K562 (cell line): ENCODE measurements at regions not wholly inside any gene's neighbourhood (a gene's known extent, or its start where the extent isn't known, plus 50 kb on each side); places are given as distances from the start of the nearest gene placed in this dataset.

Experiments
- ATAC-seq: fragments of 200-7000 bp; cut with Tn5 transposase; 3 replicates; pipeline ENCODE4 v1.9.1; 2020; ENCODE audit warnings: moderate library complexity
- BruUV-seq: library from RNA; stranded (reverse); fragments of 400-500 nt; replicated peaks from 2 replicates; lab custom pipeline; 2021; lab: Mats Ljungman, UMichigan
- CTCF ChIA-PET: fragments of 300-600 bp; formaldehyde crosslinking; extraction: SDS; loops from one replicate; lab custom pipeline; 2021; ENCODE audit warnings: low intra/inter-chr PET ratio; lab: Yijun Ruan, JAX
- POLR2A ChIA-PET: fragments of 300-600, 350-650 bp; sonication (Branson Sonifier 250); formaldehyde crosslinking; extraction: SDS; loops from one replicate; lab custom pipeline; 2021; ENCODE audit warnings: antibody characterized with exemption, inconsistent platforms; lab: Yijun Ruan, JAX
- DNase-seq, 4 experiments: peaks; one replicate each; pipeline versions ENCODE4 v3.0.0 to v3.0.0-alpha.2; 2011 to 2018; ENCODE audit warnings: low spot score in 3 of 4, mixed read lengths in 3 of 4; ENCODE audit errors: extremely low read depth in 1 of 4
- FAIRE-seq: peaks from 2 replicates; lab custom pipeline; 2011; peaks lifted over from hg19 to GRCh38; lab: Jason Lieb, UNC
- H2AFZ ChIP-seq: 2 replicates; pipeline ENCODE4 v1.6.0; 2011; ENCODE audit warnings: low read depth, low read length, control low read depth, inconsistent platforms
- H3K27ac ChIP-seq: fragments of 200-600 bp; 3 replicates; pipeline ENCODE4 v1.8.0; 2011; ENCODE audit warnings: low read depth, mild to moderate bottlenecking, control low read depth, inconsistent platforms, low read length, moderate library complexity, mixed read lengths; ENCODE audit errors: extremely low read depth
- H3K27me3 ChIP-seq, 2 experiments: fragments of 300-600 bp in 1 of 2; 2 replicates in 1 of 2; 3 replicates in 1 of 2; pipeline versions ENCODE4 v1.6.0 to v1.8.0; 2011; ENCODE audit warnings: inconsistent platforms in 2 of 2, low read length in 2 of 2, mild to moderate bottlenecking in 1 of 2, mixed read lengths in 1 of 2, moderate library complexity in 1 of 2; ENCODE audit not compliant: control insufficient read depth in 2 of 2, insufficient read depth in 2 of 2
- H3K36me3 ChIP-seq: fragments of 300-600 bp; 3 replicates; pipeline ENCODE4 v1.8.0; 2011; ENCODE audit warnings: mild to moderate bottlenecking, low read length, inconsistent platforms; ENCODE audit not compliant: control insufficient read depth, insufficient read depth
- H3K4me1 ChIP-seq, 2 experiments: fragments of 200-600 bp in 1 of 2; replicated peaks in 1 of 2; 2 replicates in 1 of 2; 3 replicates in 1 of 2; pipeline versions ENCODE4 v1.5.1 to v1.8.0; 2011; ENCODE audit warnings: inconsistent platforms in 2 of 2, low read length in 2 of 2, mild to moderate bottlenecking in 1 of 2, mixed read lengths in 1 of 2, moderate library complexity in 1 of 2; ENCODE audit not compliant: control insufficient read depth in 2 of 2, insufficient read depth in 2 of 2
- H3K4me2 ChIP-seq: 2 replicates; pipeline ENCODE4 v1.6.1; 2011; ENCODE audit warnings: low read length, control low read depth, inconsistent platforms, mixed read lengths; ENCODE audit not compliant: insufficient read depth
- H3K4me3 ChIP-seq: fragments of 200-600 bp; sonication (generic), shearing (Covaris generic); 2 replicates; pipeline ENCODE4 v1.5.1; 2016; ENCODE audit warnings: control low read depth, inconsistent platforms
- H3K79me2 ChIP-seq: fragments of 200-600 bp; 3 replicates; pipeline ENCODE4 v1.8.0; 2011; ENCODE audit warnings: low read length, inconsistent platforms; ENCODE audit not compliant: control insufficient read depth, insufficient read depth
- H3K9ac ChIP-seq, 2 experiments: 2 replicates each; pipeline versions ENCODE4 v1.6.0 to v1.6.1; 2011; ENCODE audit warnings: low read depth in 2 of 2, low read length in 2 of 2, control low read depth in 1 of 2, inconsistent platforms in 1 of 2, mild to moderate bottlenecking in 1 of 2, mixed read lengths in 1 of 2; ENCODE audit not compliant: insufficient read depth in 1 of 2
- H3K9me1 ChIP-seq: one replicate; pipeline ENCODE4 v1.6.0; 2011; ENCODE audit warnings: inconsistent platforms, mild to moderate bottlenecking, low read length, moderate library complexity; ENCODE audit not compliant: control insufficient read depth, insufficient read depth
- H3K9me3 ChIP-seq: replicated peaks from 2 replicates; pipeline ENCODE4 v1.5.1; 2011; ENCODE audit warnings: low read depth, low read length, inconsistent platforms; ENCODE audit not compliant: control insufficient read depth, insufficient read depth
- H4K20me1 ChIP-seq: replicated peaks from 2 replicates; pipeline ENCODE4 v1.6.1; 2011; ENCODE audit warnings: low read length, inconsistent platforms, mixed read lengths; ENCODE audit not compliant: control insufficient read depth, insufficient read depth
- ETV6 ChIP-seq, 3 experiments: fragments of 150-350 bp in 1 of 3; sonication (generic) in 1 of 3; formaldehyde crosslinking in 1 of 3; IDR thresholded peaks; 2 replicates each; pipeline versions ENCODE4 v1.6.1 to v1.8.0; 2014 to 2022; ENCODE audit warnings: borderline replicate concordance in 2 of 3, low read depth in 2 of 3, antibody characterized with exemption in 1 of 3, low read length in 1 of 3, mild to moderate bottlenecking in 1 of 3, missing genetic modification reagents in 1 of 3
- MAFK ChIP-seq: IDR thresholded peaks from 2 replicates; pipeline ENCODE4 v1.6.1; 2011; ENCODE audit warnings: low read length, improper control_type of control experiment
- ZEB2 ChIP-seq: fragments of 450-650 bp; IDR thresholded peaks from 2 replicates; pipeline ENCODE4 v1.6.1; 2016
- WGBS: fragments of 100-300 bp; shearing (Covaris generic); methylation state at CpG from one replicate; pipeline ENCODE4 v1.1.6; 2016; ENCODE audit warnings: low coverage, mixed read lengths; ENCODE audit not compliant: insufficient coverage; ENCODE audit errors: missing lambda C conversion rate; 5-methylcytosine and 5-hydroxymethylcytosine counted together
- in situ Hi-C: fragments of 300-500 bp; cut with MboI; formaldehyde crosslinking; loops from 4 replicates; pipeline ENCODE4 v1.15.0; 2018; ENCODE audit warnings: inconsistent platforms, mixed read lengths
- intact Hi-C: fragments of 100-400 bp; cut with micrococcal nuclease; formaldehyde crosslinking; loops from 2 replicates; pipeline ENCODE4 v1.14.2; 2022
- TF ChIP-seq, protein P1 (sequence below): sonication (generic); formaldehyde crosslinking; IDR thresholded peaks from 2 replicates; pipeline ENCODE4 v1.8.0; 2022; ENCODE audit warnings: mild to moderate bottlenecking, low read depth, missing genetic modification reagents

- ATAC-seq, result no peak
- in situ Hi-C loops (no loop called here), intact Hi-C loops (no loop called here)
- no TSS peak for BruUV-seq
- no peak overlapping the region for H2AFZ ChIP-seq
- no peaks in the 10 kb centered on the region for H4K20me1 ChIP-seq
- no peak for FAIRE-seq
- H3K36me3 ChIP-seq, result no peaks in the 10 kb centered on the region
- no peak overlapping the region for H3K4me3 ChIP-seq
- ChIA-PET POLR2A (no interaction called here), CTCF (no interaction called here)
- no peak overlapping the region for H3K27ac ChIP-seq
- H3K9ac ChIP-seq, result no peak overlapping the region
- H3K27me3 ChIP-seq, result no peaks in the 10 kb centered on the region
- H3K79me2 ChIP-seq, result no peaks in the 10 kb centered on the region
- TF ChIP-seq MAFK (no peak), ETV6 (IDR thresholded peaks at IDR 0.05; ENCODE audit: borderline replicate concordance in 1 of 2, low read depth in 2 of 2, low read length in 1 of 2) (no peak), ETV6 (CRISPR knock-in tag; IDR thresholded peaks at IDR 0.05; ENCODE audit: borderline replicate concordance) (no peak), ZEB2 (no peak)
- TF ChIP-seq, protein P1, sequence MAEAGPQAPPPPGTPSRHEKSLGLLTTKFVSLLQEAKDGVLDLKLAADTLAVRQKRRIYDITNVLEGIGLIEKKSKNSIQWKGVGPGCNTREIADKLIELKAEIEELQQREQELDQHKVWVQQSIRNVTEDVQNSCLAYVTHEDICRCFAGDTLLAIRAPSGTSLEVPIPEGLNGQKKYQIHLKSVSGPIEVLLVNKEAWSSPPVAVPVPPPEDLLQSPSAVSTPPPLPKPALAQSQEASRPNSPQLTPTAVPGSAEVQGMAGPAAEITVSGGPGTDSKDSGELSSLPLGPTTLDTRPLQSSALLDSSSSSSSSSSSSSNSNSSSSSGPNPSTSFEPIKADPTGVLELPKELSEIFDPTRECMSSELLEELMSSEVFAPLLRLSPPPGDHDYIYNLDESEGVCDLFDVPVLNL (CRISPR knock-in tag), result no peak
- DNase-seq, result no peak
- no peaks in the 10 kb centered on the region for H3K9me1 ChIP-seq
- H3K9me3 ChIP-seq, result no peaks in the 10 kb centered on the region
- H3K4me2 ChIP-seq, result no peak overlapping the region
- no peaks in the 10 kb centered on the region for H3K4me1 ChIP-seq
- 0% methylated on average over 10 of the region's 10 CpGs for WGBS
Observed at GRCh38 chr5:125160787-125161502, 414.5 kb upstream of the ZNF608 start.
